SK-N-SH (cell line): ENCODE measurements at regions not wholly inside any gene's neighbourhood (a gene's known extent, or its start where the extent isn't known, plus 50 kb on each side); places are given as distances from the start of the nearest gene placed in this dataset.

Experiments
- CHD2 ChIP-seq: fragments of 150-350 bp; IDR thresholded peaks from 2 replicates; pipeline ENCODE4 v1.6.1; 2018; ENCODE audit warnings: low read length; ENCODE audit not compliant: partially characterized antibody
- EP300 ChIP-seq, 2 experiments: IDR thresholded peaks; 2 replicates each; pipeline versions ENCODE4 v1.4.0 to v1.6.1; 2012; ENCODE audit warnings: borderline replicate concordance in 1 of 2, low read depth in 1 of 2, low read length in 1 of 2
- EZH2phosphoT487 ChIP-seq: fragments of 200-600 bp; sonication (generic); IDR thresholded peaks from 2 replicates; pipeline ENCODE4 v1.6.1; 2017; ENCODE audit warnings: low read depth, mixed run types, mild to moderate bottlenecking, antibody characterized with exemption, moderate library complexity, borderline replicate concordance
- GABPA ChIP-seq: IDR thresholded peaks from 2 replicates; pipeline ENCODE4 v1.4.0; 2012; ENCODE audit warnings: low read depth, mild to moderate bottlenecking
- JUND ChIP-seq: IDR thresholded peaks from 2 replicates; pipeline ENCODE4 v1.4.0; 2012
- POLR2AphosphoS5 ChIP-seq: IDR thresholded peaks from 2 replicates; pipeline ENCODE4 v1.6.1; 2012; ENCODE audit warnings: low read depth, low read length
- TAF1 ChIP-seq: IDR thresholded peaks from 2 replicates; pipeline ENCODE4 v1.6.1; 2012; ENCODE audit warnings: low read depth, mild to moderate bottlenecking, low read length, moderate library complexity, borderline replicate concordance
- TF ChIP-seq, protein P1 (sequence below): fragments of 200-600 bp; sonication (generic); IDR thresholded peaks from 2 replicates; pipeline ENCODE4 v1.6.1; 2017; ENCODE audit warnings: antibody characterized with exemption, mild to moderate bottlenecking, moderate library complexity
- TF ChIP-seq, protein P2 (sequence below): fragments of 150-350 bp; IDR thresholded peaks from 2 replicates; pipeline ENCODE4 v1.6.1; 2016; ENCODE audit warnings: mild to moderate bottlenecking, low read depth, low read length

DNA sequence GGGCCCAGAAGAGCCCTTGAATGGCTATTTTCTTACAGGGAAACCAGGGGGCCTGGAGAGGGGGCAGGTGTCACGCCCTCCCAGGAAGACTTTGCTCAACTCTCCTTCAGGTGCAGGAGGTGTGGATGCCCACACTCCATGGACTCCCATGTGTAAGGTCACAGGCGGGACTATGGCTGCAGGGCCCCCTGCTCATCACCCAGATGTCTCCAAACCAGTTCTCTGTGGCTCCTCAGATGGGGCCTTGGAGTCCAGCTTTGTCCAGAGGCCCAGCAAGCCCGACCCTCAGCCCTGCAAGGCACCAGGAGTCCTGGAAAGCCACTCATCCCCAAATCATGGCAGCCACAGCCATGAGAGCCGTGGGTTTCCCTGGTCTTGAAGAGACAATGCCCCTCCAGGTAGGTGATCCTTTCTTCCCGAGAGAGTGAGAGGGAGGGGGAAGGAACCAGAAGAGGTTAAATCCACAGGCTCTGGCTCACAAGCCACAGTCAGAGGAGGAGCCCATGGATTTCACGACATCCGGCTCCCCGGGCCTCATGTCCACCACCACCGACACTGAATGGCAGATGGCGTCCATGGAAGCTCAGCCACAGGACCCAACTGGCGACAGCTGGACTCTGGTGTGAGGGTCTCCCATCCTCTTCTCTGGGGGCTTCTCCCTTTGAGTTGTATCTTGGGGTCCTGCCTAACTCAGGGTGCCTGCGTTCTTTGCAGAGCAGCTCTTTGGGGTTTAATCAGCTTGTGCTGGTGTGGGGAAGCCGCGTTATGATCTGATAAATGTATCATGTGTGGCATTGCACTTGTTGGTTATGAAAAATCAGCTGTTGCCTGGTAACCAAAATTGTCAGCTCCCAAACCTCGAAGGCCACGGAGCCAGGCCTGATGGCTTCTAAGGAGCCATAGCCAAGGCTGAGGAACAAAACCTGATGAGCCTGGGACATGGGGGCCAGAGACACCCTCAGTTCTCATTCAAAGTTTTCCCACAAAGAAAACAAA lies 620.4 kb downstream of the BRD1 start:
- TF ChIP-seq EP300 (IDR thresholded peaks at IDR 0.05; ENCODE audit: borderline replicate concordance in 1 of 2, low read depth in 1 of 2, low read length in 1 of 2) (no peak), JUND (no peak), TAF1 (no peak), EZH2phosphoT487 (no peak), GABPA (no peak), POLR2AphosphoS5 (no peak), CHD2 (no peak)
- TF ChIP-seq, protein P1, sequence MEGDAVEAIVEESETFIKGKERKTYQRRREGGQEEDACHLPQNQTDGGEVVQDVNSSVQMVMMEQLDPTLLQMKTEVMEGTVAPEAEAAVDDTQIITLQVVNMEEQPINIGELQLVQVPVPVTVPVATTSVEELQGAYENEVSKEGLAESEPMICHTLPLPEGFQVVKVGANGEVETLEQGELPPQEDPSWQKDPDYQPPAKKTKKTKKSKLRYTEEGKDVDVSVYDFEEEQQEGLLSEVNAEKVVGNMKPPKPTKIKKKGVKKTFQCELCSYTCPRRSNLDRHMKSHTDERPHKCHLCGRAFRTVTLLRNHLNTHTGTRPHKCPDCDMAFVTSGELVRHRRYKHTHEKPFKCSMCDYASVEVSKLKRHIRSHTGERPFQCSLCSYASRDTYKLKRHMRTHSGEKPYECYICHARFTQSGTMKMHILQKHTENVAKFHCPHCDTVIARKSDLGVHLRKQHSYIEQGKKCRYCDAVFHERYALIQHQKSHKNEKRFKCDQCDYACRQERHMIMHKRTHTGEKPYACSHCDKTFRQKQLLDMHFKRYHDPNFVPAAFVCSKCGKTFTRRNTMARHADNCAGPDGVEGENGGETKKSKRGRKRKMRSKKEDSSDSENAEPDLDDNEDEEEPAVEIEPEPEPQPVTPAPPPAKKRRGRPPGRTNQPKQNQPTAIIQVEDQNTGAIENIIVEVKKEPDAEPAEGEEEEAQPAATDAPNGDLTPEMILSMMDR = no peak
- TF ChIP-seq, protein P2, sequence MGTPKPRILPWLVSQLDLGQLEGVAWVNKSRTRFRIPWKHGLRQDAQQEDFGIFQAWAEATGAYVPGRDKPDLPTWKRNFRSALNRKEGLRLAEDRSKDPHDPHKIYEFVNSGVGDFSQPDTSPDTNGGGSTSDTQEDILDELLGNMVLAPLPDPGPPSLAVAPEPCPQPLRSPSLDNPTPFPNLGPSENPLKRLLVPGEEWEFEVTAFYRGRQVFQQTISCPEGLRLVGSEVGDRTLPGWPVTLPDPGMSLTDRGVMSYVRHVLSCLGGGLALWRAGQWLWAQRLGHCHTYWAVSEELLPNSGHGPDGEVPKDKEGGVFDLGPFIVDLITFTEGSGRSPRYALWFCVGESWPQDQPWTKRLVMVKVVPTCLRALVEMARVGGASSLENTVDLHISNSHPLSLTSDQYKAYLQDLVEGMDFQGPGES = no peak
